ENCODE measurements at regions not wholly inside any gene's neighbourhood (a gene's known extent, or its start where the extent isn't known, plus 50 kb on each side); places are given as distances from the start of the nearest gene placed in this dataset.

- TF ChIP-seq CTCF (IDR thresholded peaks at IDR 0.05) (no peak), POLR2A (IDR thresholded peaks at IDR 0.05) (no peak), POLR2AphosphoS5 (IDR thresholded peaks at IDR 0.05) (no peak)
Observed at GRCh38 chrX:107396235-107396634, 53.2 kb upstream of the FRMPD3 start.
